PFSK-1 (cell line): ENCODE measurements at regions not wholly inside any gene's neighbourhood (a gene's known extent, or its start where the extent isn't known, plus 50 kb on each side); places are given as distances from the start of the nearest gene placed in this dataset.

Experiments
- FOXP2 ChIP-seq: optimal IDR thresholded peaks from 2 replicates; pipeline ENCODE3; 2011; ENCODE audit warnings: borderline replicate concordance, control low read depth, inconsistent platforms; ENCODE audit not compliant: insufficient read depth; ENCODE audit errors: extremely low read length, extremely low read depth
- POLR2AphosphoS5 ChIP-seq: IDR thresholded peaks from 2 replicates; pipeline ENCODE4 v1.6.1; 2012; ENCODE audit warnings: low read depth, mild to moderate bottlenecking, control low read depth, low read length, moderate library complexity
- REST ChIP-seq, 2 experiments: IDR thresholded peaks; 2 replicates each; pipeline versions ENCODE4 v1.6.1 to v1.8.0; 2011 to 2012; ENCODE audit warnings: low read depth in 2 of 2, low read length in 2 of 2, control low read depth in 1 of 2, inconsistent platforms in 1 of 2, mild to moderate bottlenecking in 1 of 2, moderate library complexity in 1 of 2; ENCODE audit not compliant: insufficient read depth in 1 of 2
- SIN3A ChIP-seq: IDR thresholded peaks from 2 replicates; pipeline ENCODE4 v1.6.1; 2012; ENCODE audit warnings: mild to moderate bottlenecking, low read length, moderate library complexity, borderline replicate concordance; ENCODE audit not compliant: insufficient read depth
- TAF1 ChIP-seq: IDR thresholded peaks from 2 replicates; pipeline ENCODE4 v1.6.1; 2012; ENCODE audit warnings: low read length, control low read depth, borderline replicate concordance; ENCODE audit not compliant: insufficient read depth

- no peak for TF ChIP-seq SIN3A
- TF ChIP-seq POLR2AphosphoS5 = no peak
- no peak for TF ChIP-seq REST (IDR thresholded peaks at IDR 0.05; ENCODE audit: insufficient read depth in 1 of 2, low read depth in 2 of 2, low read length in 2 of 2)
- no peak for TF ChIP-seq TAF1
- TF ChIP-seq FOXP2 = no peak
Measured at GRCh38 chr7:153380636-153381035, 621.1 kb downstream of the ACTR3B start.
